GM21717 (cell line): ENCODE measurements at regions not wholly inside any gene's neighbourhood (a gene's known extent, or its start where the extent isn't known, plus 50 kb on each side); places are given as distances from the start of the nearest gene placed in this dataset.
A peak's percentile ranks its signal among the peaks of the same experiment; 100 is the strongest.
"Not testable (repeated sequence)": the region's sequence is repeated elsewhere in the genome, so short reads cannot be mapped to it uniquely, and the experiment has no call there.

Experiments
- ATAC-seq: cut with Tn5 transposase; IDR thresholded peaks from one replicate; pipeline ENCODE4 v1.9.1; 2021; ENCODE audit warnings: mild to moderate bottlenecking, moderate library complexity; ENCODE audit not compliant: unreplicated experiment

DNA sequence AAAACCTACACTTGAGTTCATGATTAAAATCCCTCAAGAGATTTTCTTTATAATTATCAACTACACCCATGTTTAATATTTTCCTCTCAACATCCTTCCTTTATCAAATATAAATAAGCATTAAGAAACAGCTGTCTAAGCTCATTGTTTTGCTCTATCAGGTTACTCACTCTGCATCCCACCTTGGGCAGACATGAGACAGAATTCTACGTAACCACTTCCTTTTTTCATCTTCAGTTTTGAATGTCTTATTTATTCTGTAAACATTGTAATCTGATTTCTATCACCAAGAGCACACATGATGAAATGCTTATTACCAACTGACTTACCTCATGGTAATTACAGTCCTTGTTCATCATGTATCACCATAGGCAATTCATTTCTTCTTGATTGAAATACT lies 1256.6 kb upstream of the ATXN8OS start:
- ATAC-seq: no peak

DNA sequence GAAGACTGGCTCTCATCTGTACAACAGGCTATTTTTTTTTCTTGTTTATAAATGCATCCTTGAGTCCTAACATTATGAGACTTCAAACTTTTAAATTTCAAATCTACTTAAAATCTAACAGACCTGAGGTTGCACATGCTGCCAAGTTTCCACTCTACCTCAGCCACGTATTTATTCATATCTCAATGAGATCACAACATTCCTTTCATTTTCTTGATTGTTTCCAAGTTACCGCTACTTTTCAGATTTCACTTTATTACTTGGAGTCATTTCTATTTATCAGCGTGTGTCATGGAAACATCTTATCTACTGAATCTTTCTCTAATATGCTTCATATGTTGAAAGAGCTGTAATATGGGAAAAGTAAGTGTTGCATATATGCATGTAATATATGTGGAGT lies 1257.5 kb upstream of the ATXN8OS start:
- no peak for ATAC-seq

DNA sequence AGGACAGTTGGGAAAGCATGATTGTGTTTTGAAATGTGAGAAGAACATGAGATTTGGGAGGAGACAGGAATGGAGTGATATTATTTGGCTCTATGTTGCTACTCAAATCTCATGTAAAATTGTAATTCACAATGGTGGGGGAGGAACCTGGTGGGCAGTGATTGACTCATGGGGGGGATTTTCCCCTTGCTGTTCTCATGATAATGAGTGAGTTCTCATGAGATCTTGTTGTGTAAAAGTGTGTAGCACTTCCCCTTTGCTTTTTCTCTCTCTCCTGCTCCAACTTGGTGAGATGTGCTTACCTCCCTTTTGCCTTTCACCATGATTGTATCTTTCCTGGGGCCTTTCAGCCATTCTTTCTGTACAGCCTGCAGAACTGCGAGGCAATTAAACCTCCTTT lies 1261.0 kb upstream of the ATXN8OS start:
- no peak for ATAC-seq

DNA sequence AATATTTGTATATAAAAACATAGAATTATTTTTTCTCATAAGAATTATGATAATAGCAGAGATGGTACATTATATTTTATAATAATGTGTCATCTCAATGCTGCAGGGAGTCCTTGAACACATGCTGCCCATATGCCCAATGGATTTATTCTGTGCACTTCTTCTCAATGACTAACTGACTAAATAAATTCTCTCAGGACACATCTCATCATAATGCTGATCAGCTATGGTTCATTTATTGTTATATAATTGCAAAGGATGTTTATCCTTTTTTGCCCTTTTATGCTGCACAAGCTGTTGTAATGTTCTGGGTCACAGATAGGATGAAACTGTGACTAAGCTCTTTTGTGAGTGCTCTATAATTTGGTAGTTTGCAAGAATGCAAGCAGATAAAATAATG lies 1273.3 kb upstream of the ATXN8OS start:
- no peak for ATAC-seq

DNA sequence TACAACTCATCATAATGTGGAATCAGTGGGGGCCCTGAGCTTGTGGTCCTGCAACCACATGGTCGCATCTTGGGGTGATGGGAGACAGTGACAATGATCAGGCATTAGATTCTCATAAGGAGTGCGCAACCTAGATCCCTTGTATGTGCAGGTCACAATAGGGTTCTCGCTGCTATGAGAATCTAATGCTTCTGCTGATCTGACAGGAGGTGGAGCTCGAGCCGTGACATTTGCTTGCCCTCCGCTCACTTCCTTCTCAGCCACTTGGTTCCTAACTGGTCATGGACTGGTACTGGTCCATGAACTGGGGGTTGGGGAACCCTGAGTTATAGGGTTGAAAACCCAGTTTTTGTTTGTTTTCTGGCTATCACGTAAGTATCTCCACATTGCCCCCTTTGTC lies 1290.9 kb upstream of the ATXN8OS start:
- ATAC-seq: no peak

DNA sequence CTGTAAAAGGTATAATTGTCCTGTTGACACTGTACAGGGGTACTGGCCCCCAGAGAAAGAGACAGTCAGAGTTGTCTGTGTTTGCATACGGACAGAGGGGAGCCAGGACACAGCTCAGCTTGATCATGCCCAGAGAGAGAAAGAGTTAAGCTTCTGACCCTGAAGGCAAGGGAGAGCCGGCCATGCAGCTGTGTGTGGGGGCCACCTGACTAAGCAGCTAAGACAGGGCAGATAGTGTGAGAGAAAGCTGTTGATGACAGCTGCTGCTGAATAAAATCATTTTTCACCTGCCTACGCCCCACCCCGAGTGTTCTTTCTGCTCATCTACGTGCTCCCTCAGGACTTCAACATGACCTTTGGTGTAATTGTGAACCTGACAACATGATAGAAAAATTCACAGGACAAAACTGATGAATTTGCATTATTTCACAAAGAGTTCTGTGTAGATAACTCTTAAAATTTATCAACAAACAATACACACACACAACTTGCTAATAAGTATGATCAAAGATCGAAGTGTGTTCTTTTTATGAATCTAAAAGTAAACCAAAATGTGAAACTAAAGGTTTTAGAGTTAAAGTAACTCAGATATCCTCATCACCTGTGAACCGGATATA lies 1294.3 kb upstream of the ATXN8OS start:
- no peak for ATAC-seq

DNA sequence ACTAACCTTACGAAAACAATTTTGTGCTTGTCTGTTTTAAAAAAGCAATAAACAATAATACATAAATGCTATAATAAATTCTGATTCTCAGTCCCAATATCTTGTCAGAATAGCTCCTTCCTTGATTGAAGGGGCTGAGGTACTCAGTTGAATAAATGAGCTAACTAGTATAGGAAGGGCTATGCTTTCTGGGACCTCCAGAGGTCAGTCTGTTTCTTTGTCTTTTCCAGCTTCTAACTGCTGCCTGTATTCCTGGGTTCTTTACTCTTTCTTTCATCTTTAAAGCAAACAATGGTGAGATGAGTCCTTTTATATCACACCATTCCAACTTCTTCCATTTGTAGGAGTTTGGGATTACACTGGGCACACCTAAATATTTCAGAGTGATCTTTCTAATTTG lies 1297.0 kb upstream of the ATXN8OS start:
- ATAC-seq: no peak

DNA sequence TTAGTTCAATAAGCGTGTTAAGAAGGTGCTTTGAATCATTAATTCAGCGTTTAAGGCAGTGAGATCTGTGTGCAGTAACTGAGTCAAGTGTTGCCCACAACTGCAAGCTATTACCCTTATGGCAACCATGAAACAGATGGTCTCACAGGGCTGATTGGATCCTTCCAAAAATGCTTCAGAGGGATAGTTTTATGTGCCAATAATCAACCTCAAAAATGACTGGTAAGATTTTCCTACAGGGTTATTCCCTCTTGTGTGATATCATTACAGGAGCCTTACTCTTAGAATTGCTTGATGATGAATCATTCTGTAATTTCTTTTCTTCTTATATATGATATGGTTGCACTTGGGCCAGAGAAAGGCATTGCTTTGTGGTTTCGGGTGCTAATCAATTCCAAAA lies 1299.2 kb upstream of the ATXN8OS start:
- no peak for ATAC-seq

DNA sequence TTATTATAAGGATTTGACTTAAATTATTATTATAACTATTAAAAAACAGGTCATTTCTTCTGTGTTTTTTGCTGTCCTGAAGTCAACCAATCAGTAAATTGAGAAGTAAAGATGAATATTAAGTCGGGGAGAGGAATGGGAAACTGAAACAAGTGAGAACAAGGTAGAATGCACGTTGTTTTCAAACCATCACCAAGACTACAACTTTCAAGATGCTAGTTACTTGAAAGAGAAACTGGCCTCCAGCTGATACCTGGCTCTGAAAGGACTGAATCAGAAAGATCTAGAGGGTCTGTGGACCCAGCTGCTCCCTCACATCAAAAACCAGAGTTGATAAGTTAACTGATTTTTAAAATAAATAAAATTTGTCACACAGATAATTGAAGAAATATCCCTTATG lies 1301.5 kb upstream of the ATXN8OS start:
- ATAC-seq: peak; percentile 99

DNA sequence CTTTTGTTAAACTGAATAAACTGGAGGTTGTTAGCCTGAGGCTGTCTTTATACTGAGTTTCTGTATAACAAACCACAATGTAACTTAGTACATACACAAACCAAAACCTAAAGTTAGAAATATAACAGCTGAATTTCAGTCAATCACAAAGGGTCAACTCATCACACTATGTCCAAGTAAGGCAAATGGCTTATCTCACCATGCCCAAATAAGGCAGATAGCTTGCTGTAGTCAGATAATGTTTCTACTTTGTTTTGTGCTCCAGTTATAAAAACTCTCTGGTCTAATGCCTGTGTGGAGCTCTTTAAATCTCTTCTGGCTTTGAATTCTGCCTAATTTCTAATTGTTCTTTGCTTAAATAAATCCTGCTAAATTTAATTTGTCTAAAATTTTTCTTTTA lies 1323.4 kb upstream of the ATXN8OS start:
- no peak for ATAC-seq

DNA sequence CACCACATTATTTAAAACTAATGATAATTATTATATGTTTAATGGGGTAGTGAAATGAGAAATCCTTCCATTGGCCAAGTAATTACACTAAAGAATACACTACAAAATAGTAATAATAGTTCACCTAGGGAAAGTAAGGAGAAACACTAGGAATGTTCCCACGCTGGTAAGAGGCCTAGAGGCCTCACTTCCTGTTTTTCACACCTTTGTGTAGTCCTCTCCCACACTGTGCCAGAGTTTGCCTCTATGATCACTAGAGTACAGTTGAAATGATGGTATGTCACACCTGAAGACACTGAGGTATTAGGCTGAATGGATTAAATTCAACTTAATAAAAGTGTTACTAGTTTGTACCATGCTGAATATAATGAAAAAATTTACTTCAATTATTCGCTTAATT lies 1348.0 kb upstream of the ATXN8OS start:
- ATAC-seq: no peak

DNA sequence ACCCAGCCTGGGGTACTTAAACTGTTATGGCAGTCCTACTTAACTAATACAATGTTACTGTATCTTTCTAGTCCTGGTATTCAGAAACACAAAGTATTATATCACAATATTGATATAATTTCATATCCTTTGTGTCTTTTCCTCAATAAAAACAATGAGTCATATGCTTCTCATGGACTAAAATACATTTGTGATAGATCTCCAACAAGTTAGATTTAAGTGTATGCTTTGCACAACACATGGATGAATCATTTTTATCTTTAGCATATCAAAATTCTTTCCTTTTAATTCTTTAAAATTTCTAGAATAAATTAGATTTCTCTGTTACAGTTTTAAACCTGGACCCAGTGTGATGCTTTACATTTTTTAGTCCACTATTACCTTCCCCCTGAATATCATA lies 1357.8 kb upstream of the ATXN8OS start:
- ATAC-seq: no peak

DNA sequence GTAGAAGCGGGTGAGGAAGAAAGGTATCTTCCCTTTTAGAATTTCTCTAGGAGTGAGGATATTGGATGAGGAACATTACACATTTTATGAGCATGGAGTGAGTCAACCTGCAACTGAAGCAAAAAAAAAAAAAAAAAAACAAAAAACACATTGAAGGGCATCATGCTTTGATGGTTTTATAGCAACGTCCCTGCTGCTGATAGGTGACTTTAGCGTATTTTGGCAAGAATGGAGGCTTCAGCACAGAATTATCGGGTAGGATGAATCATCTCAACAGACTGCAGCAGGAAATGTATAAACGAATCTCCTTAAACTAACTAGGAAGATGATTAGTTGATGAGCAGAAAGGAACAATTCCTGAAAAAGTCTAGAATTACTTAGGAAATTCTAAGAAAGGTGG lies 1359.6 kb upstream of the ATXN8OS start:
- no peak for ATAC-seq

DNA sequence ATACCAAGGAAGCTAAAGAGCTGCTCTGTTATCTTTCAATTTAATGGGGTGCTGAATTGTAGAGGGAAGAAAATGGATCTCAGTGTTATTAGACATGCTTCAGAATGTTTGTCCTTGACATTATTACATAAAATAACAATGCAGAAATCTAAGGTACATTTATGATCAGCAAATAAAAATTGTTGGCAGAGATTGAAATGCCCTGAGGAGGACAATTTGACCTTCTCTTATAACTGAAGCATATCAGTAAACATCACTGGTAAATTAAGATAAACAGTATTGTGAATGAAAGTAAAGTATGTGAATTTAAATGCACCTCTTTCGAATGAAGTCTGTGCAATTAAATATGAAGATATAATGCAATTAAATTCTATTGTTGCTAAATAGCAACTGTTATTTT lies 1362.1 kb upstream of the ATXN8OS start:
- no peak for ATAC-seq

DNA sequence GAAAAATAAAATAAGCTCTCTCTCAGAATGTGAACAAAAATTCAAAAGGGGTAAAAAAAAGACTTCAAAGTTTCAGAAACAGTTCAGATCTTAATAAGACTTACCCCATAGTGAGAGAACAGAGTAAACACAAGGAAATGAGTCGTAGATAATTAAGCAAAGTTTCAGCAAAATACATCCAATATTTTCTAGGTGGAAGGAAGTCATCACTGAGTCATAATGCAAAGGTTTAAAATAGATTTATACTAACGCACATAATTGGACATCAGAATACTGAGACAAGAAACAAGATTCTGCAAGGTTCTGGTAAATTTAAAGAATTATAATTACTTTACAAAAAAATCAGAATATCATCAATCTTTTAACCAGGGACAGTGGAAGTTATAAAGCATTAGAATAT lies 1370.7 kb upstream of the ATXN8OS start:
- no peak for ATAC-seq

DNA sequence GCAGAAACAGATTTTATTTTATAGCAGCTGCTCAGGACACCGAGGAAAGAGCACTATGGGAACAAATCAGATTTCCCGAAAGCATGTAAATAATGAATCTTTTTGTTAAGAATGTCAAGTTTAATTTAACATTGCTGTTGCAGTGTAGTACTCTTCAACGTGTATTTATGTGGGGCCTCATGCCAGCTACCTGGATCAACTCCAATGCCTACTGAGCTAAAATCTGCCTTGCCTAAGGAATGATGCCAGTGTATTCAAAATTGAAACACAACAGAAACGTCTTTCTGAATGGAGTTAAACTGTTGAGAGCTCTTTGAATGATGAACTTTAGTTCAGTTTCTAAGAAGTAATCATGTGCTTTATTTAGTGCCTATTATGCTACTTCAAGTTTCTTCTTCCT lies 1379.8 kb upstream of the ATXN8OS start:
- no peak for ATAC-seq

DNA sequence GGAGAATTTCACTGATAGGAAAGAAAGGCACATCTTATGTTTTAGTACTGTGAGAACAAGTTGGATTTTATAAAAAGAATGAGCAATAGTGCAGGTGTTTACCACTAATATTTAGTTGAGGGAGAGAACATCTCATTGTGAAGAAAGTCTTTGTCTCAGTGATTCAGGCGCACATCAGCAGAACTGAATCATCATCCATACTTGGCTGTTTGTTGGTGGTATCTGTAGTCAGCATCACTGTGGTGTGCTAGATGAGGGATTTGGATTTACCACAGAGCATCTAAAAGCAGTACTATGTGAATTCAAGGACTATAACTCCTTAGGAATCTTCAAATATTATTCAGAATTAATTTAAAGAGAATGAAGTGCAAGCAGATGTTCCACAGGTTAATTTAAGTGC lies 1380.5 kb upstream of the ATXN8OS start:
- no peak for ATAC-seq

DNA sequence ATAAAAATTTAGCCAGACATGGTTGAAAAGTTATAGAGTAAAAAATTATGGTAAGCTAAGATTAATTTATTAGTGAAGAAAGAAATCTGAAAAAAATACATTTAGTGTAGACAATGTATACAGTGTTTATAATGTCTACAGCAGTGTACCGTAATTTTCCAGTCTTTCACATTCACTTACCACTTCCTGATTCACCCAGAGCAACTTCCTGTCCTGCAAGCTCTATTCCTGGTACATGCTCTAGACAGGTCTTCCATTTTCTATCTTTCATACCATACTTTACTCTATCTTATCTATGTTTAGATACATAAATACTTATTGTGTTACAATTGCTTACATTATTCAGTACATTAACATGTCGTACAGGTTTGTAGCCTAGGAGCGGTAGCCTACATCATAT lies 1387.8 kb upstream of the ATXN8OS start:
- no peak for ATAC-seq

DNA sequence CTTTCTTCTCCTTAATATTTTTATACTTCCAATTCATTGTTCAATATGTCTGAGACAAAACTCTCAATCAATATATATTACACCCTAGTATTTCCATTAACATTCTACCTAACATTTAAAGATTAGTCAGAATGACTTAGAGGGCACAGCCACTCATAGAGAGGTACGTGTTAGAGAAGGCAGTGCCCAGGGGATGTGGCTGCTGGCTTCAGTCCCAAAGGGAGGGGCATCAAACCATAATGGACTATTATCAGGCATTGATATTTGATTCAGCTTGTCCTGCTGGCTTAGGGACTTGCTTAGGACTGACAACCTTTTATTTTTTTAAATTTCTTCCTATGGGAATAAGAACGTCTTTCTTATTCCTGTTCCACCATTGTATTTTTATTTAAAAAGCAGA lies 1392.0 kb upstream of the ATXN8OS start:
- ATAC-seq: no peak

DNA sequence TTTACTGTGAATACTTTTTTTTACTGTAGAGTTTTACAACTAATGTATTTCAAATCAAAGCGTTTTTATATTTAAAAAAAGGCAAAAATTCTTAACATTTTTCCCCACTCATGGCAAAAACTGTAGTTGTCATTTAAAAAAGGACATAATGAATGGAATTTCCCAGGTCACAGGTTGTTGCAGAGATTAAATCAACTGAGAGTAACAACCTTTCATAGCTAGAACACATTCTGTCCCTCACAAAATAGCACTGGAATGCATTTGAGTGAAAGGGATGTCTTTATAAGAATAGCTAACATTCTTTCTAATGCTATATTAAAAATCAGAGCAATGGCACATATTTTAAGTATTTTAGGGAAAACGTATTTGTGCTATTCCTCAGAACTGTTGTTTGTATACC lies 1393.3 kb upstream of the ATXN8OS start:
- no peak for ATAC-seq

DNA sequence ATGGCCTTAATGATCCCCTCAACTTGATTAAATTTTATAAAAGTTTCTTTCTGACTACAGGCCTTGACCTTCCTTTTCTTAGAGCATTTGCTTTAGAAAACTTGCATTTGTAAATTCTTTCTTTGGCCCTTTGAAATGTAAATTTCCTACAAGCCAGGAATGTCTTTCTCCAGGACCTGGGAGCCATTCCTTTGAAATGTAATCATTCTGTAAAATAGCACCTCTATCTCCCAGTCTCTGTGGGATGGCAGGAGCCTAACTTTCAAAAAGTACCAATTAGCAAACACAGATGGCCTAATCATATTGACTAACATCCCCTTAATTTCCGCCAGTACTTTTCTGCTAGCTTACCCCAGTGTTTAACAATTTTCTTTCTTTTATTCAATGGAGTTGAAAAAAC lies 1394.2 kb upstream of the ATXN8OS start:
- ATAC-seq: no peak

DNA sequence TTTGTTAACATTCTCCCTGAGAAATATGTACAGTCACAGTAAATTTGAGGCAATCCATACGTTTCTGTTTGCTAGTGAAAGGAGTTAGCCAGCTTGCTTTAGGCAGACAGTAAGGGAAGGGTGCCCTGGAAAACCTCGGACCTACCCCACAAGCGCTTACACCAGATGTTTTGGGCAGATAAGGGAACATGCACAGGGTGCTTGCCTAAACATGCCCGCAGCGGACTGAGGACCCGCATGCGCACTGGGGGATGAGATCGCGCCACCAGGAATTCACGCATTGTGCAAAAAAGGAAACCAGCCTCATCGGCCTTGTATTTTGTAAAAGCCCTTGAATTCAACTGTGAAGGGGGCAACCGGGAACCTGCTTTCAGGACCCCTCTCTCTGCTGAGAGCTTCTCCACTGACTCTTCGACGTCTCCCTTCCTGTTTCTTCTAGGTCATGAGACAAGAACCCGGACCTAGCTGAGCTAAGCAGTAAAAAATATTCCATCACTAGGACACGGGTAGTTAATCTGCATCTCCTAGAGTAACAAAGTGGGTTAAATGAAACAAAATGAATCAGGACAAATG lies 1399.2 kb upstream of the ATXN8OS start:
- no peak for ATAC-seq

DNA sequence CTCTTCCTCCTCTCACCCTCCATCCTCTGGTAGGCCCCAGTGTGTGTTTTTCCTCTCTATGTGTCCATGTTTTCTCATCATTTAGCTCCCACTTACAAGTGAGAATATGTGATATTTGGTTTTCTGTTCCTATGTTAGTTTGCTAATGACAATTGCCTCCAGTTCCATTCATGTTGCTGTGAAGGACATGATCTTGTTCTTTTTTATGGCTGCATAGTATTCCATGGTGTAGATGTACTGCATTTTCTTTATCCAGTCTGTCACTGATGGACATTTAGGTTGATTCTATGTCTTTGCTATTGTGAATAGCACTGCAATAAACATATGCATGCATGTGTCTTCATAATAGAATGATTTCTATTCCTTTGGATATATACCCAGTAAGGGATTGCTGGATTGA lies 1401.6 kb upstream of the ATXN8OS start:
- ATAC-seq: not testable (repeated sequence)
